ENCODE measurements at regions not wholly inside any gene's neighbourhood (a gene's known extent, or its start where the extent isn't known, plus 50 kb on each side); places are given as distances from the start of the nearest gene placed in this dataset.

GRCh38 chr2:120613742-120614571 lies 121.7 kb upstream of the GLI2 start:
- DNase-seq (ENCODE audit: low spot score) = no peak
- no peaks in the 10 kb centered on the region for H3K36me3 ChIP-seq
- no peak overlapping the region for H3K9ac ChIP-seq
- H3K4me1 Mint-ChIP-seq = peaks cover 54% of the 10 kb centered on the region
- no peaks in the 10 kb centered on the region for H3K9me3 ChIP-seq (ENCODE audit: low read depth)
- H3K4me2 ChIP-seq = no peak overlapping the region
- peak overlapping the region; percentile 42 for H3K4me3 Mint-ChIP-seq
- no peaks in the 10 kb centered on the region for H3K36me3 Mint-ChIP-seq
- no peak overlapping the region for H3K4me3 ChIP-seq
- no peak overlapping the region for H3K27ac ChIP-seq
- H3F3A ChIP-seq (ENCODE audit: low read depth) = no peaks in the 10 kb centered on the region
- no peaks in the 10 kb centered on the region for H3K79me2 ChIP-seq (ENCODE audit: low read depth)
- no peaks in the 10 kb centered on the region for H4K20me1 ChIP-seq (ENCODE audit: low read depth)
- no peak overlapping the region for H2AFZ ChIP-seq (replicated peaks)
- peaks cover 3% of the 10 kb centered on the region for H3K4me1 ChIP-seq
- no peak for TF ChIP-seq EZH2phosphoT487 (IDR thresholded peaks at IDR 0.05)
- TF ChIP-seq EZH2 (IDR thresholded peaks at IDR 0.05) = no peak
- TF ChIP-seq CTCF (IDR thresholded peaks at IDR 0.05) = no peak
- H3K27ac Mint-ChIP-seq = peak overlapping the region; percentile 78
- H3K27me3 Mint-ChIP-seq (ENCODE audit: insufficient read depth, low read depth) = peaks cover 25% of the 10 kb centered on the region
- no peaks in the 10 kb centered on the region for H3K9me3 Mint-ChIP-seq
- H3K27me3 ChIP-seq = peaks cover 5% of the 10 kb centered on the region

GRCh38 chr2:120614901-120615300 lies 120.8 kb upstream of the GLI2 start:
- no peaks in the 10 kb centered on the region for H3F3A ChIP-seq (ENCODE audit: low read depth)
- H3K79me2 ChIP-seq (ENCODE audit: low read depth) = no peaks in the 10 kb centered on the region
- no peak overlapping the region for H3K27ac ChIP-seq
- no peak overlapping the region for H2AFZ ChIP-seq (replicated peaks)
- Mint-ChIP-seq H3K27ac (peak overlapping the region; percentile 59), H3K9me3 (no peaks in the 10 kb centered on the region), H3K4me1 (peaks cover 46% of the 10 kb centered on the region), H3K36me3 (no peaks in the 10 kb centered on the region), H3K4me3 (no peak overlapping the region), H3K27me3 (ENCODE audit: insufficient read depth, low read depth) (peaks cover 23% of the 10 kb centered on the region)
- no peak for DNase-seq (ENCODE audit: low spot score)
- H3K4me2 ChIP-seq = no peak overlapping the region
- H3K27me3 ChIP-seq = peaks cover 5% of the 10 kb centered on the region
- no peaks in the 10 kb centered on the region for H4K20me1 ChIP-seq (ENCODE audit: low read depth)
- H3K36me3 ChIP-seq = no peaks in the 10 kb centered on the region
- peaks cover 3% of the 10 kb centered on the region for H3K4me1 ChIP-seq
- no peak overlapping the region for H3K4me3 ChIP-seq
- TF ChIP-seq CTCF (IDR thresholded peaks at IDR 0.05) (peak; percentile 4), EZH2phosphoT487 (IDR thresholded peaks at IDR 0.05) (no peak)
- H3K9me3 ChIP-seq (ENCODE audit: low read depth) = no peaks in the 10 kb centered on the region
- no peak overlapping the region for H3K9ac ChIP-seq

- Histone ChIP-seq H3K27ac (no peak overlapping the region), H3K36me3 (no peaks in the 10 kb centered on the region), H3F3A (ENCODE audit: low read depth) (no peaks in the 10 kb centered on the region), H4K20me1 (ENCODE audit: low read depth) (no peaks in the 10 kb centered on the region), H3K9me3 (ENCODE audit: low read depth) (no peaks in the 10 kb centered on the region), H3K4me2 (no peak overlapping the region), H3K9ac (no peak overlapping the region), H3K4me3 (no peak overlapping the region), H3K79me2 (ENCODE audit: low read depth) (no peaks in the 10 kb centered on the region), H2AFZ (replicated peaks) (no peak overlapping the region), H3K4me1 (no peaks in the 10 kb centered on the region), H3K27me3 (peaks cover 4% of the 10 kb centered on the region)
- Mint-ChIP-seq H3K9me3 (no peaks in the 10 kb centered on the region), H3K27ac (no peak overlapping the region), H3K4me1 (peaks cover 36% of the 10 kb centered on the region), H3K27me3 (ENCODE audit: insufficient read depth, low read depth) (peaks cover 23% of the 10 kb centered on the region), H3K36me3 (no peaks in the 10 kb centered on the region), H3K4me3 (no peak overlapping the region)
- no peak for DNase-seq (ENCODE audit: low spot score)
- no peak for TF ChIP-seq CTCF (IDR thresholded peaks at IDR 0.05)
- TF ChIP-seq EZH2 (IDR thresholded peaks at IDR 0.05) = no peak
- TF ChIP-seq EZH2phosphoT487 (IDR thresholded peaks at IDR 0.05) = no peak
Measured at GRCh38 chr2:120616261-120616660, 119.4 kb upstream of the GLI2 start.
